Adrenal gland (tissue), 9 donors: ENCODE measurements at regions not wholly inside any gene's neighbourhood (a gene's known extent, or its start where the extent isn't known, plus 50 kb on each side); places are given as distances from the start of the nearest gene placed in this dataset.

ENCODE experiments used
- DNase-seq, 7 donors: peaks; one replicate each; pipeline ENCODE4 v3.0.0-alpha.2; 2019 to 2020
- H3K27ac ChIP-seq, 5 donors: fragments of 200-600 bp; sonication (generic) in 4 of 5; 1 replicate in 3 of 5; 2 replicates in 2 of 5; pipeline versions ENCODE4 v1.5.1 to v1.8.0; 2016 to 2020; ENCODE audit warnings: mild to moderate bottlenecking in 1 of 5
- H3K27me3 ChIP-seq: fragments of 200-600 bp; 2 replicates; pipeline ENCODE4 v1.8.0; 2021
- H3K36me3 ChIP-seq, 2 donors: fragments of 200-600 bp; replicated peaks in 1 of 2; 1 replicate in 1 of 2; 2 replicates in 1 of 2; pipeline versions ENCODE4 v1.5.1 to v1.8.0; 2018 to 2022
- H3K4me1 ChIP-seq, 2 donors: fragments of 200-600 bp; replicated peaks in 1 of 2; 1 replicate in 1 of 2; 2 replicates in 1 of 2; pipeline versions ENCODE4 v1.5.1 to v1.8.0; 2018 to 2021
- H3K4me3 ChIP-seq, 4 donors: fragments of 200-600 bp; sonication (generic) in 3 of 4; one replicate each; pipeline ENCODE4 v1.5.1; 2016 to 2018
- H3K9me3 ChIP-seq, 3 donors: fragments of 200-600 bp; sonication (generic) in 1 of 3; replicated peaks in 1 of 3; 1 replicate in 2 of 3; 2 replicates in 1 of 3; pipeline versions ENCODE4 v1.5.1 to v1.8.0; 2016 to 2021
- CTCF ChIP-seq, 6 experiments: fragments of 450-650 bp in 4 of 6; fragments of 200-600 bp in 2 of 6; sonication (generic) in 1 of 6; IDR thresholded peaks; 1 replicate in 5 of 6; 2 replicates in 1 of 6; pipeline versions ENCODE4 v1.5.1 to v1.8.0; 2016 to 2021; ENCODE audit warnings: antibody characterized with exemption in 6 of 6, mild to moderate bottlenecking in 2 of 6, moderate library complexity in 1 of 6
- POLR2A ChIP-seq, 2 donors: fragments of 450-650 bp; IDR thresholded peaks; one replicate each; pipeline ENCODE4 v1.6.1; 2017; ENCODE audit warnings: antibody characterized with exemption in 2 of 2, mild to moderate bottlenecking in 2 of 2, moderate library complexity in 1 of 2
- WGBS, 4 donors: extraction: QIAGEN DNeasy Blood & Tissue Kit in 2 of 4; methylation state at CpG; one replicate each; pipeline versions ENCODE4 v1.1.5 to v1.1.7; 2013 to 2017; 5-methylcytosine and 5-hydroxymethylcytosine counted together
- intact Hi-C, 2 donors: fragments of 100-400 bp; cut with DNase I; formaldehyde crosslinking; loops; one replicate each; pipeline versions ENCODE4 v1.14.1 to v1.15.0; 2022 to 2023
- donor health status: healthy with polysubstance abuse.
- donor health status: Bipolar disorder and iron deficiency.
- donor health status: DM: yes; HTN: yes; CAD: no.
- donor health status: DM: no; HTN: no; CAD: no.
- donor health status: DM: no; HTN: no; CAD: no.

DNA sequence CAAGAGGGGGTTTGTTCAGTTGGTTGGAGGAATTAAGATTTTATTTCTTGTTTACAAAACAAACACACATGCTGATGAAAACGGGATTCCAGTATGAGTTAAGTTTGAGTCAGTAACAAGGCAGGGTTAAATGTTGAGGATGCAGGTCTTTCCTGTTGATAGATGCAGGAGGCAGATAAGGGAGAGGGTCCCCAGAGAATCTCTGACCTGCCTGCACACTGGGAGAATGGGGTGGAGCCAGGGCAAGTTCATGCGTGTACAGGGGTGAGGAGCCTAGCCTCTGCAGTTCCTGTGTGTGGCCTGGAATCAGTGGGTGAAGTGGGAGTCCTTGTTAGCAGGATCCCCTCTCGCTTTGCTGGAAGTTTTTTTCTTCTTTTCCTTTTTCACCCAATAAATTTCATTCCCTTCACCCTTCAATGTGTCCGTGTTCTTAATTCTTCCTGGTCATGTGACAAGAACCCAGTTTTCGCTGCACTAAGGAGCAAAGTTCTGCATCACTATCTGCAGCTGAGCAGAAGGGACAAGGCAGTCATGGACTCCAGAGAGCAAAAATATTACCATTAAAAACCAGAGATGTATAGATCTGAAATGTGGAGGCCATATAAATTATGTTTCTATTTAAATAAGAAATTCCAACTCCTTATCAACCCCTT is 69.9 kb upstream of the MARK1 start:
- DNase-seq, result no peak
- Histone ChIP-seq H3K27ac (no peak overlapping the region), H3K4me1 (no peaks in the 10 kb centered on the region), H3K27me3 (no peaks in the 10 kb centered on the region), H3K36me3 (no peaks in the 10 kb centered on the region), H3K9me3 (no peaks in the 10 kb centered on the region), H3K4me3 (no peak overlapping the region)
- TF ChIP-seq CTCF (IDR thresholded peaks at IDR 0.05), result no peak
- WGBS, 4 donors, result 60 to 80% (median 72%) methylated on average over 5 of the region's 5 CpGs
- intact Hi-C loops, result no loop called here

DNA sequence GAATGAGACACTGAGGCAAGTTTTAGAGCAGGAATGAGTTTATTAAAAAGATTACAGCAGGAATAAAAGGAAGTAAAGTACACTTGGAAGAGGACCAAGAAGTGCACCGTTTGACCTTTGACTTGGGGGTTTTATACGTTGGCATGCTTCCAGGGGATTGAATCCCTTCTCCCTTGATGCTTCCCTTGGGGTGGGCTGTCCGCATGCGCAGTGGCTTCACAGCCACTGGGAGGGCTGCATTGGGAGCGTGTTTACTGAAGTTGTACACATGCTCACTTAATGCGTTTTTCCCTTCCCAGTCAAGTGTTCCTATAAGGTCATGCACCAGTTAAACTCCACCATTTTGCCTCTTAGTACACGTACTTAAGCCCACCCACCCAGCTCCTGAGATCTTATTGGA is 72.4 kb upstream of the MARK1 start:
- Histone ChIP-seq H3K4me1 (no peaks in the 10 kb centered on the region), H3K27ac (no peak overlapping the region), H3K36me3 (no peaks in the 10 kb centered on the region), H3K4me3 (no peak overlapping the region), H3K27me3 (no peaks in the 10 kb centered on the region), H3K9me3 (no peaks in the 10 kb centered on the region)
- 74 to 86% (median 80%) methylated on average over 7 of the region's 7 CpGs for WGBS, 4 donors
- TF ChIP-seq CTCF (IDR thresholded peaks at IDR 0.05), result no peak
- TF ChIP-seq POLR2A (IDR thresholded peaks at IDR 0.05), result no peak
- intact Hi-C loops, result no loop called here
- DNase-seq, result no peak

DNA sequence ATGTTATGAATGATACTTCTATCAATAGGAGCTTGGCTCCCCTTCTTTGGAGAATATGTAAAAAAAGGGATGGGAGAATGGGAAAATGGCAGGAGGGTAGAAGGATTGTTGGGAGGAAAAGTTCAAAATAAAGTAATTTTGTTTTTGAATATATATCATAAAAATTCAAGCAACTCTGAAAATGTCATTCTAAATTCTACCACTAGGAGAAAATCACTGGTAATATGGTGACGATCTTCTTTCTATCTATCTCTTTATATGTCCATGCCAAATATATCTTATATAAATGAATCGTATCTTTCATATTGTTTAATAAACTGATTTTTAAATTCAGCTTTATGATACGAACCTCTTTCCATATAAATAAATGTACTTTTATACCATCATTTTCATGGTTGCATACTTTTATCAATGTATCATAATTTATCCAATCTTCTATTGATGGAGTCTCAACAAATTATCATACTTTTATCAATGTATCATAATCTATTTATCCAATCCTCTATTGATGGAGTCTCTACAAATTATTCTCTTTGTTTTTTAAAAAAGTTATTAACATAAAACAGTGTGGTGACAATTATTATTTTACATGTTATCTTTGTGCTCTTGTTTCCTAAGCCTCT is 73.7 kb upstream of the MARK1 start:
- DNase-seq, result no peak
- H3K27ac ChIP-seq, result no peak overlapping the region
- H3K27me3 ChIP-seq, result no peaks in the 10 kb centered on the region
- H3K36me3 ChIP-seq, result no peaks in the 10 kb centered on the region
- intact Hi-C loops, result no loop called here
- no peak overlapping the region for H3K4me3 ChIP-seq
- 73 to 84% (median 77%) methylated on average over 3 of the region's 3 CpGs for WGBS, 4 donors
- no peaks in the 10 kb centered on the region for H3K4me1 ChIP-seq
- TF ChIP-seq CTCF (IDR thresholded peaks at IDR 0.05) (peak in 2 of 6 experiments; percentile 21 to 36), POLR2A (IDR thresholded peaks at IDR 0.05) (no peak)
- no peaks in the 10 kb centered on the region for H3K9me3 ChIP-seq

GRCh38 chr1:220453371-220453770 is 74.6 kb upstream of the MARK1 start:
- WGBS, 4 donors, result 78 to 87% (median 80%) methylated on average over 2 of the region's 2 CpGs
- TF ChIP-seq POLR2A (IDR thresholded peaks at IDR 0.05) (no peak), CTCF (IDR thresholded peaks at IDR 0.05) (no peak)
- Histone ChIP-seq H3K27me3 (no peaks in the 10 kb centered on the region), H3K4me1 (no peaks in the 10 kb centered on the region), H3K36me3 (no peaks in the 10 kb centered on the region), H3K4me3 (no peak overlapping the region), H3K9me3 (no peaks in the 10 kb centered on the region), H3K27ac (no peak overlapping the region)
- DNase-seq, result no peak
- intact Hi-C loops, result no loop called here
